ENCODE measurements at regions not wholly inside any gene's neighbourhood (a gene's known extent, or its start where the extent isn't known, plus 50 kb on each side); places are given as distances from the start of the nearest gene placed in this dataset.

DNA sequence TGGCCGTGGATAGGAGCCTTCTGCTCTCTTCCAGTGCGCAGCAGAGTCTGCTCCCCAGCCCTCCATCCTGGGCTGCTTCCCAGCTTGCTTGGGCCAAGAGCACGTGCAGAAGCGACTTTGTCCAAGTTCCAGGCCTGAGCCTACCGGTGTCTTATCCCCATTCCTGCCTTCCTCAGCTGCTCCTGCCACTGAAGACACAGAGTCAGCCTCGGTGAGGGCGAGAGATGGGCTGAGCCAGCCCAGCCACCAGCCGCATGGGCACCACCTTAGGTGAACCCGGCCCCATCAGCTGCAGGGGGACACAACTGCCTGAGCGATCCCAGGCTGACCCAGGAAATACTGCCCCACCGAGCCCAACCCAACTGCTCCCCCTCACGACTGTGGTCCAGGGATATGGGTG is 847.8 kb downstream of the TBC1D22A start:
- no peak for DNase-seq

DNA sequence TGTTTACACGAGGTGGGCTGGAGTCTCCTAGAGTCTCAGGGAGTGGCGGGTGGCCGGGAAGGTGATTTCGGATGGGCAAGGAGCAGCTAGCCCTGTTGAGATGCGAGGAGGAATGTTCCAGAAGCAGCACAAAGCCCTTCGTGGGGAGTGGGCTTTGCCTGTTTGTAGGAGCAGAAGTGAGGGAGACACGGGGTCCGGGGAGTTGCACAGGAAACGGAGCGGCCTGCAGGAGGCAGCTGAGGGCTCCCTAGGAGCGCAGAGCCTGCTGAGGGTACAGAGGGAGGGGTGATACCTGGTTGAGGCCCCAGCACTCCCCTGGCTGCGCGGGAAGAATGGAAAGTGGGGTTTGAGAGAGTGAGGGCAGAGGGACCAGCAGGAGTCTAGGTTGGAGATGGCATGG is 847.2 kb downstream of the TBC1D22A start:
- DNase-seq = no peak

DNA sequence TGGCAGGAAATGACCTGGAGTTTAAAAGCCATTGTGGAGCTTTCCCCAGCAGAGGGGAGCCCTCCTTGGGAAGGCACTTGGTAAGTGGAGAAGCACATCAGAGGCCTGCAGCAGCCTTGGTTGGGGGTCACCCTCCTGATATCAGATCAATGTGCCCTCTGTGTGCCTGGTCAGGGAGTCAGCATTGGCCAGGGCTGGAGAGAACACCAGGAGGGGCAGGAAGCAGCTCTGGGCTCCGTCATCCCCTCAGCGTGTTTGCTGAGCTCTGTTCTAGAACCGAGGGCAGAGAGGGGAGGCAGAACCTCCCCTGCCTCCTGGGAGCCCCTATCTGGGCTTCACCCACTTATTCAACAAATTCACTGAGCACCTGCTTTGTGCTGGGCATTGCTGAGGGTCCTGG is 846.0 kb downstream of the TBC1D22A start:
- DNase-seq = no peak

DNA sequence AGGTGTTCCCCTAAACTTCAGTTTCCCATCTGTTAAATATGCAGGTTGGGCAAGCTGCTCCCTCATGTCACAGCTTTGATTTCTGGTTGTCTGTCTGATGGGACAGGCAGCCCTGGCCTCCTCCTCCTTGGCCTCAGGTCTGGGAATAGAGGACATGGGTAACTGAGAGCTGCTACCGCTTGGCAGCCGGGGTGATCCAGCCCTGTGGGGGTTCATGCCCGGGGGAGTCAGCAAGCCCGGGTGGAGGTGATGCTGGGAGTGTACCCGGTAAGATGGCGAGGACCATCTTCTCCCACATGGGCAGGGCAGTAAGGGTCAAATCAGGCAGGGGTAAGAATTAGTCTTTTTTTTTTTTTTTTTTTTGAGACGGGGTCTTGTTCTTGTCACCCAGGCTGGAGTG is 845.0 kb downstream of the TBC1D22A start:
- no peak for DNase-seq

DNA sequence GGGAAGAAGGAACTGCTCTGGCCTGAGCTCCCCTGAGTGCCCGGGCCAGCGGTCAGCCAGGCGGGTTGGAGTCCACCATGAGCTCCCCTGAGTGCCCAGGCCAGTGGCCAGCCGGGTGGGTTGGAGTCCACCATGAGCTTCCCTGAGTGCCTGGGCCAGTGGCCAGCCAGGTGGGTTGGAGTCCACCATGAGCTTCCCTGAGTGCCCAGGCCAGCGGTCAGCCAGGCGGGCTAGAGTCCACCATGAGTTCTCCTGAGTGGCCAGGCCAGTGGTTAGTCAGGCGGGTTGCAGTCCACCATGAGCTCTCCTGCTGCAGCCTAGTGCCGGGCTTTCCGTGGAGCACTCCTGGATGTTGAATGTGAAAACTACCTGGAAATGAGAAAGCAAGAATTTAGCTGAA is 844.0 kb downstream of the TBC1D22A start:
- no peak for DNase-seq

DNA sequence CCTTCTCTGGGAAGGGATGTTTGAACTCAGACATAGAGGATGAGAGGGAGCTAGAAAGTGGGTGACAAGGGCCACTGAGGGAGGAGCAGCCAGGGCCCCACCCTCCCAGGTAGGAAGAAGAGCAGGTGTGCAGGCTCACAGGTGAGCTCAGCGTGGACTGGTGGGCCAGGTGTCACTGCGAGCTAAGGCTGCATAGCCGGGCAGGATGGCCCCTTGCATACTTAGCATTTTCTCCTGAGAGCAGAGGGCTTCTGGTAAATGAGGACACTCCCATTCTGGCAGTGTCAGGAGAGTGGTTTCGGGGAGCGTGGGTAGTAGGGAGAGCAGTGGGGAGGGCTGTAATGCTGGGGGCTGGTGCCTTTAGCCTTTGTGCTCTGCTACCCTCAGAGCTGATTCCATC is 843.4 kb downstream of the TBC1D22A start:
- no peak for DNase-seq

DNA sequence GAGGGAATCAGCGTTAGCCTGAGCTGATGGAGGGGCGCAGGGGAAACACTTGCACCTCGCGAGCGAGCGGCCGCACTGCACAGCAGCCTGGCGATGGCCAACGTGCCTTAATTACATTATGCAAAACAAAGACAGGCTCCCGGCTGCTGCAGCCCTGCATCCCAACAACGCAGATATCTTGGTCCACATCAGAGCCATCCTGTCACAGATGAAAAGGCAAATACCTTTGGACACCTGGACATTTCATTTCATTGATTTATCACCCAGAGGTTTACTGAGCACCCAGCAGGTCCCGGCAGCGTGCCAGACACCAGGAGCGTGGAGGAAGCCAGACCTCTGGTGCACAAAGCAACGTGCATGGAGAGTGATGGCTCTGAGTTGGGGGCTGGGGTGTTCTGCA is 843.0 kb downstream of the TBC1D22A start:
- no peak for DNase-seq

DNA sequence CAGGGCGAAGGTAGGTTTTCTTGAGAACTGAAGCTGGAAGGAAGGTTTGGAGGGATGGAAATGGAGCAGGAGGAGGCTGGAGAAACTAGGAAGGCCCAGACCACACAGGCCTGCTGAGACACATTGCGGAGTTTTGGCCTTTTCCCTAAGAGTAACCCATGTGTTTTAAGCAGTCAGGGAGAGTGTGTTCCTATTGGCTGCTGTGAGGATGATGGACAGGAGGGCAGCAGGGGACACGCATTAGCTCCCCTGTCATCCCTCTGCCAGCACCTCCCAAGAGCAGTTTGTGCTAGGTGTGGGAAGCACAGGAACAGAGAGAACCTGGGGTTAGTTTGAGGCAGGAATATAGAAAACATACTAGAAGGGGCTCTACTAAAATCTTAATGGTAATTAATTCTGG is 842.1 kb downstream of the TBC1D22A start:
- no peak for DNase-seq

DNA sequence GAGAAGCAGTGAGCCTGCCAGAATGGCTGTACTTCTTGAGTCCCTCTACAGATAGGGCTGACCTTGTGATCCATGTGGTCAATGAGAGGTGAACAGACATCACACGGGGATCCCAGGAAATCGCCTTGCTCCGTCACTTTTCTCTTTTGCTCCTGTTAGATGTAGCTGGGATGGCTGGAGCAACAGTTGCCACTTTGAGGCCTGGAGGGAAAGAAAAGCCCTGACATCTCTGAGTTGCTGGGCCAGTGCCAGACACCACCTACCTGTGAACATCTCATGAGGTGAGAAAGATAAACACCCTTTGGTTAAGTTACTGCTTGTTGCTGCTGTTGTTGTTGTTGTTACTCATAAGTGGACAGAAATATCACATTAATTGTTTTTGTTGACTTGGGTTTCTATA is 840.3 kb downstream of the TBC1D22A start:
- DNase-seq = no peak

DNA sequence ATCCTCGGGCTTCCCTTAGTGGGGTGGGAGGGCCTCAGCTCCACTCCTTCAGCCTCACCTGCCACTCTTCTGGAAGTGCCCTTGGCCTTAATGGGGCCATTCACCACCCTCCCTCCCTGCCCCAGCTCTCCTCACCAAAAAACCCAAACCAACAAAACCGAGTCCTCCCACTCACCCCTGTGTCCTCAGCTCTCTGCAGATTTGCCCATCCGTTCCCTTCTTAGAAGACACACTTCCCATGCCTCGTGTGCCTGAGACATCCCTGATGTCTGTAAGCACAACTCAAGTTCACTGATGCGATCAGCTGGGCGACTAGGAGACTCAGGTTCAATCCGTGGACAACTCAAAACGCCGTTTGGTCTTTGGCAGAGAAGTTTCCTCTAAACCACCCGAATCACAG is 839.2 kb downstream of the TBC1D22A start:
- DNase-seq = no peak

DNA sequence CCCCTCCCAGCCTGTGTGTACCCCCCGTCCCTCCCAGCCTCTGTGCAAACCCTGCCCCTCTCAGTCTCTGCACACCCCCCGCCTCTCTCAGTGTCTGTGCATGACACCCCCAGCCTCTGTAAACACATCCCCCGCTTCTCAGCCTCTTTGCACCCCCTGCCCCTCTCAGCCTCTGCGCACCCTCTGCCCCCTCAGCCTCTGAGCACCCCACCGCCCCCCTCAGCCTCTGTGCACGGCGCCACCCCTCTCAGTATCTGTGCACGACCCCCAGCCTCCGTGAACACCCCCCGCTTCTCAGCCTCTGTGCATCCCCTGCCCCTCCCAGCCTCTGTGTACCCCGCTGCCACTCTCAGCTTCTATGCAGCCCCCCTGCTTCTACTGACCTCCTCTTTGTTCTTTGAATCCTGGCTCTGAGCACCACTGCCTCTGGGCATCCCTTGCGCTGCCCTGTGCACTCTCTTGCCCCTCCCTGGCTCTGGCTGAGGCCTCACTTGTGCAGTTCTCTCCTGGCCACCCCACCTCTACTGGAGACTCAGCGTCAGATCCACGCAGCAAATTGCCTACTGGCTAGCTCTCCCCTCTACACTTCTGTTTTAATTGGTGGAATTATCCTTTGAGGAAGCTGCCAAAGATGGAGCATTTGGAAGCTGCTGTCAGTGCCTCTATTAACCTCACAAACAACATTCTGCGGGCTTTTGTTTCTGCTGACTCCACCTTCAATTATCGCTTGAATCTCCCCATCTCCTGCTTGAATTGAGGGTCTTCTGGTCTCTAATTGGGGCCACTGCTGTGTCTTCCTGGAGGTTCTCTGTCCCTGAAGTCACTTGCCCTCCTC is 838.6 kb downstream of the TBC1D22A start:
- DNase-seq = no peak

DNA sequence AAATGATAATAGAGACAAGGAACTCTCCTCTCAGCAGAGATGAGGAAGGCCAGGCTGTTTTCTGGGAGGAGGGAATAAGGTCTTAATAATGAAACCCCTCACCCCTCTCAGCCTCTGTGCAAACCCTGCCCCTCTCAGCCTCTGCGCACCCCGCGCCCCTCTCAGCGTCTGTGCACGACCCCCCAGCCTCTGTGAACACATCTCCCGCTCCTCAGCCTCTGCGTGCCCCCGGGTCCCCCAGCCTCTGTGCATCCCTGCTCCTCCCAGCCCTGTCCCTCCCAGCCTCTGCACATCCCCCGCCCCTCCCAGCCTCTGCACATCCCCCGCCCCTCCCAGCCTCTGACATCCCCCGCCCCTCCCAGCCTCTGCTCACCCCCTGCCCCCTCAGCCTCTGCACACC is 837.8 kb downstream of the TBC1D22A start:
- DNase-seq = no peak

DNA sequence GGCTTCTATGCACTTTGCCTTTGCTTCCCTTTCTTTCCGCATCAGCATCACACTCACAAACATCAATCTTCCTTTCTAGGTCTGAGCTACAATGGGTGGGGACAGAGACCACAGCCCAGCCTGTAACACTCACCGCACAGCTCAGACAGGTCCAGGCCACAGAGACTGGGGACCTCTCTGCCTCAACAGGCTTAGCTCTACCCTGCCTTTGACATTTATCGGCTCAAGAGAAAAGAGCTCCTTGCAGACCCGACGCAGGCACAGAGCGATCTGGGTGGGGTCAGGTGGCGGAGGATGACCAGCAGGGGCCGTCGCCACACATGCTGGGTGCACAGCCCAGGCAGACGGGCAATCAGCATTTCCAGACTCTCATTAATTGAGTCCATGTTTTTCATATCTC is 837.3 kb downstream of the TBC1D22A start:
- DNase-seq = no peak

DNA sequence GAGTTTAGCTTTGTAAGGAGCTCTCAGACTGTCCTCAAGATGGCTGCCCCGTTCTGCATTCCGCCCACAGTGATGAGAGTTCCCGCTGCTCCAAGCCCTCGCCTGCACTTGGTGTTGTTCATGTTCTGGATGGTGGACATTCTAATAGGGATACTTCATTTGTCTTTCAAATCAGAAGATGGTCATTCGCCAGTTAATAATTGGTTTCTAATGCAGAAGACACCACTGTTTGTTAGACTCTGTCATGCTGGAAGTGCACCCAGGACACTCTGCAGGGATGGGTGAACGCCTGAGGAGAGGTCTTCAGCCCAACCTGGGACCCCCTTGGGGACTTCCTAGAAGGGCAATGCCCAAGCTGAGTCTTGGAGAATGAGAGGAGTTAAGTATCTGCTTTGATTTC is 836.4 kb downstream of the TBC1D22A start:
- no peak for DNase-seq

DNA sequence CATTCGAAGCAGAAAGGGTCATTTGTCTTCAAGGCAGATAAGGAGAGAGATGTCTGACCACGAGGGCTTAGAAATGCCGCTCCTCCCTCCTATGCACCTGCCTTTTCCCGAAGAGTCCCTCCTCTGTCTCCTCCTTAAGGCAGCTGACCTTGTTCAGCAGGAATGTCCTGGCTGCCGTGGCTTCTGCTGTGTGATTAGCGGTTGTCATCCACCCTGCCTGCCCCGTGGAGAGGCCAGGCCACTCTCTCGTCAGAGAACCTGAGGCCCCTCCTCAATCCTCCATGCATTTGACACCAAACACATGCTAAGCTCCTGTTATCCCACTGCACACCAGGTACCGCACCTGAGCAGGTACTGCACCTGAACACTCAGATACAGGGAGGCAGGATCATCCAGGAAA is 834.6 kb downstream of the TBC1D22A start:
- no peak for DNase-seq

DNA sequence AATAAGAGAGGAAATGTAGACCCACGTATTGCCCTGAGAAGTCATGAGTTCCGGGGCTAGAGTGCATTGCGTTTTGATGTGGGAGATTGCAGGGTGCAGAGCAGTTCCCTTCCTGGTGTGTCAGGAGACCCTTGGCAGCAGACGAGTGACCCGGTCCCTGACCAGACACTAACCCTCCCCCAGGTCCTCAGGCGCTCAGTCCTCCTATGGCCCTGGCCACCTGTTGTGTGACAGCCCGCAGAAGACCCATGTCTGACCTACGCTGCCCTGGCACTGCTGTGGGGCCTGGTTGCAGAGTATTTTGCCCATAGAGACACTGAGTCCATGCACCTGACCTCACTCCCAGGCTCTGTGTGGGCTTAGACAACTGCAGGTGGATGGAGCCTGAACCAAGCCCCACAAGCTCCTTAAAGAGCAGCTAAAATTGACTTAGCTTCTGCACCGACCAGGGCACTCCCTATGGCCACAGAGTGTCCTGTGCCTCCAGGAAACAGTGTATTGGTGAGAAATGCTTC is 833.8 kb downstream of the TBC1D22A start:
- no peak for DNase-seq

DNA sequence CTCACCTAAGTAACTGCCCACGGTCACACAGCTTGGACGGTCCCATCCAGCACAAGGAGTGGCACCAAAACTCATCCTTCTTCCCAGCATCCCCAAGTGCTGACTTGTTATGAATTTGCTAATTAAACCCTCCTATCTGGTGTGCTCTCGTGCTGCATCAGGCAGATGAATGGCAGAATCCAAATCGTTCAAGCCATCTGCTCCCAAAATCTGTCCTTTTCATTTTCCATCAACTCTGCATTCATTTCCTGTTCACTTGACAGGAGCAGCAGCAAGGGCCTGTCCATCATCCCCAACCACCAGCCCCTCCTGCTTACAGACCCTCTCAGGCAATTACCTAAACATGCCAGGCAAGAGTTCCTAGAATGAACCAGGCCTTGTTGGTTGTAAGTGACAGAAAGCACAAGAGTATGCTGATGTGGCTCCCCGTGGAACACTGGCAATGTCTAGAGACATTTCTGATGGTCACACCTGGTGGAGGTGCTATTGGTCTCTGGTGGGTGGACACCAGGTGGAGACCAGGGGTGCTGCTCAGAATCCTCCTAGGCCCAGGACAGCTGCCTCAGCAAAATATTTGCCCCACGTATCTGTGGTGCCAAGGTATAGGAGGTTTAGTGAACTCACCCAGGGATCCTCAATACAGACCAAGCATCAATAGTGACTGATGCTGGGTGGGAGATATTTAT is 832.5 kb downstream of the TBC1D22A start:
- no peak for DNase-seq

DNA sequence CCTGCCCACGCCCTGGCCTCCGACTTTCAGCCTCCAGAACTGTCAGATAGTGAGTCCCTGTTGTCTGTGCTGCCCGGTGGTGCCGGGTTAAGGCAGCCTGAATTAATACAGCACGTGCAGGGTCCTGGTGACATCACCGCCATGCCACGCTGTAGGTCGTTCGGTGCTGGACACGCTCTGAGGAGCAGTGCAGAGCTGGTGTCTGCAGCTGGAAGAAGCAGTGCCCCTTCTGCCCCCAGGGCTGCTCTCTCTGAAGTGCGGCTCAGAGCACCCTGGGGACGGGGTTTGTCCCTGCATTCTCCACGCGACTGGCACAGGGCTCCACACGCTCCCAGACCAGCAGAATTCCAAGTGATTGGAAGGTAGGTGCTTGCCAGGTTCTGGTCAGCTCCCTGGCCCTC is 831.5 kb downstream of the TBC1D22A start:
- no peak for DNase-seq

DNA sequence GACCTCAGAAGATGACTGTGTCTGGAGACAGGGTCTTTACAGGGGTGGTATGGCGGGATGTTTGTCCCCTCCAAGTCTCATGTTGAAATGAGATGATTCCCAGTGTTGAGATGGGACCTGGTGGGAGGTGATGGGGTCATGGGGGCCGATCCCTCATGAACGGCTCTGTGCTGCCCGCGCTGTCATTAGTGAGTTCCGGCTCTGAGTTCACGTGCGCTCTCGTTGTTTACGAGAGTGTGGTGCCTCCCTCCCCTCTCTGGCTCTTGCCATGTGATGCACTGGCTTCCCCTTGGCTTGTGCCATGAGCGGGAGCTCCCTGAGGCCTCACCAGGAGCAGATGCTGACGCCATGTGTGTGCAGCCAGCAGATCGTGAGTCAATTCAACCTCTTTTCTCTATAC is 830.8 kb downstream of the TBC1D22A start:
- no peak for DNase-seq

DNA sequence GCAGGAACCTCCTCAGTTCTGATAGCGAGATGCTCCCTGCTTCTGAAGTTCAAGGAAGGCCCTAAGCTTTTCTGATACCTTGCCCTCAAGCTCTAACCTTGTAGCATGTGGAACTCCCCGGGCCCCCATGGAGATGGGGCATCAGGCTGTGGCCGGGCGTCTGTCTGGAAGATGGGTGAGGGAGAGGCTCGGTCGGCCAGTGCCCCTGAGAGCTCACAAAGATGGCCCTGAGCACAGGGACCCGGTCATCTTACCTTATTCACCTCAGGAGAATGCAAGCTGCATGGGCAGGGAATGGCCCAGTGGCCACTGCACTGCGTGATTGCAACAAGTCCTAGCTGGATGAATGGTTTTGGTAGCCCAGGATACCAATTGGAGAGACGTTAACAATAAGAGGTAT is 830.3 kb downstream of the TBC1D22A start:
- no peak for DNase-seq

DNA sequence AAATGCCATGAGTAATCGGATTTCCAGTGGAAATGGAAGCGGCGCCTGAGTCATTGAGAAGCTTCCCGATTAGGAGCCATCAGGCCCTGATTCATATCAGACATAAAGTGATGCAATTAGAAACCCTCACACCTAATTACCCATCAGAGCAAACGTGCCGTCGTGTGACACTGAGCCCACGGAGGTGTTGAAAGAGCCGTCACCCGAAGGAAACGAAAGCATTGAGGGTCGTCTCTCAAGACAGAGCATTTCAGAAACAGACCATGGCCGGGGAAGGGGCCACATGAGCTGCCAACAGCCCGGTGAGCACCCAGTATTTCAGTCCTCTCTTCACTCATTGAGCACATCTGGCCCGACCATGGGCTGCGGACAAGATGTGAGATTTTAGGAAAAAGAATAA is 829.3 kb downstream of the TBC1D22A start:
- no peak for DNase-seq

DNA sequence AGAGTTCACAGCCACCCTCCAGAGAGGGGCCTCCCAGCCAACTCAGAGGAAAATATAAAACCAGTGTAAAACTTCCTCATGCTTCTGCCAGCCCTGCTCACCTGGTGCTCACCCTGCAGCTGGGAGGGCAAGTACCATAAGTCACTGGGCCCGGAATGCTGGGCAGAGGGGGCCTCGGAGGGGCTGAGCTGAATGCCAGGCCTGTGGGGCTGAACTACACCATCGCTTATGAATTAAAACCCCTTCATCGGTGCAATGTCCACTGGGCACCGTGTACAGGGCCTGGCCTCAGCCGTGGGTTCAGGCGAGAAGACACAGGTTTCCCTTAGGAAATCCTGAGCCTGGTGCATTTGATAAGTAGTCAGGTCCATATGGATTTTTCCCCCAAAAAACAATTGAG is 828.6 kb downstream of the TBC1D22A start:
- DNase-seq = no peak

DNA sequence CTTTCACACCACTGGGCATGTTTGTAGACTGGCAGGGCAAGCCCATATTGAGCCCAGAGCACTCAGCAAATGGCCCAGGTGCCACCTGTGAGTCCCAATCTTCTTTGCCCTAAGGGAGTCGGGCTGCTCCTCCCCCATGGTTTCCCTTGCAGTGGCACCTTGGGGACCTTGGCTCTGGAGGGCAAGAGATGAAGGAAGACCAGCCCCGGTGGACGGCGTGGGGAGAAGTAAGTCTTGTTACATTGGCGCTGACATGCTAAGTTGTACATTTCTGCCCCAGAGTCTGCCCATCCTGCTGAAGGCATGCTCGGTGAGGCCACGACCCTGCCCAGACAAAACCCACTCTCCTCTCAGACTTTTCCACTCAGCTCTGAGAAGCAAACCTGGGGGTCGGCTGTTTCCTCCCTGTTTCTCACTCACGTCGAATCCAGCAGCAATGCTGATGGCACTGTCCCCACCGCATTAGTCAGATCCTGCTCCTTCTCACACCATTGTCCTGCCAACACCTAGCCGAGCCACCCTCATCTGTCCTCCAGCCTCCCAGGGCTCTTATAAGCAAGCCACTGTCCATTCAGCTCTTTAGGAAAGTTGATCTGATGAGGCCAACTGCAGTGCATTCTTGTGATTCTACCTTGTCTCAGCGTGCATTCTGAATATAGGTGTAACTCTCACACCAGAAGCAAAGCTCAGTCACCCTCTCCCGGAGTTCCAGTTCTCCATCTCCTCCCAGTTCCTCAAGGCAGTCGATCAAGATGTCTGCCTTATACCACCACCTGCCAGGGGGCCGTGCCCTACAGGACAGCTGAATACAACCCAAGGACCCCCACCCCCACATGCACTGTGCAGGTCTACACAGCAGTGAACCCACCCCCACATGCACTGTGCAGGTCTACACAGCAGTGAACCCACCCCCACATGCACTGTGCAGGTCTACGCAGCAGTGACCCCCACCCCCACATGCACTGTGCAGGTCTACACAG is 827.1 kb downstream of the TBC1D22A start:
- DNase-seq = no peak
